GM19351 (cell line): ENCODE measurements at regions not wholly inside any gene's neighbourhood (a gene's known extent, or its start where the extent isn't known, plus 50 kb on each side); places are given as distances from the start of the nearest gene placed in this dataset.
"Not testable (repeated sequence)": the region's sequence is repeated elsewhere in the genome, so short reads cannot be mapped to it uniquely, and the experiment has no call there.

ENCODE experiments used
- ATAC-seq: cut with Tn5 transposase; IDR thresholded peaks from one replicate; pipeline ENCODE4 v1.9.1; 2021; ENCODE audit warnings: mild to moderate bottlenecking, moderate library complexity; ENCODE audit not compliant: unreplicated experiment

DNA sequence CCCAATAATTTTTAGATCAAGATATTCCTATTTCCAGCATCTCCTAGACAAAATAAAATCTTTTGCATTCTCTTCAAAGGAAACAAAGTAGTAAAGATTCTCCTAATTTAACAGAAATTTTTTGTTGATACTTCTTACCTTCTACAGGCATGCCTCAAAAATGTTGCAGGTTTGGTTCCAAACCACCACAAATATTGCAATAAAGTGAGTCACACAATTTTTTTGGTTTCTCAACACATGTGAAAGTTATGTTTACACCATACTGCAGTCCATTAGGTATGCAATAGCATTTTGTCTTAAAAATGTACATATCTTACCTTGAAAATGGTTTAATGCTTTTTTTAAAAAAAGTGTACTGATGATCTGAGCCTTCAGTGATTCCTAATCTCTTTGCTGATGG lies 65.6 kb upstream of the USP15 start:
- no peak for ATAC-seq

DNA sequence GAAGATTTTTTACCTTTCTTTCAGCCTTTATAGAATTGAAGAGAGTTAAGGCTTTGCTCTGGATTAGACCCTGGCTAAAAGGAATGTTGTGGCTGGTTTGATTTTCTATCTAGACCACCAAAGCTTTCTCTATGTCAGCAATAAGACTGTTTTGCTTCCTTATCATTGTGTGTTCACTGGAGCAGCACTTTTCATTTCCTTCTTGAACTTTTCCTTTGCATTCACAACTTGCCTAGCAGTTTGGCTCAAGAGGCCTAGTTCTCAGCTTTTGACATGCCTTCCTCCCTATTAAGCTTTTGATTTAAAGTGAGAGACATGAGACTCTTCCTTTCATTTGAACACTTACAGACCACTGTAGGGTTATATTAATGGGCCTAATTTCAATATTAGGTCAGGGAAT lies 64.1 kb upstream of the USP15 start:
- ATAC-seq: no peak

DNA sequence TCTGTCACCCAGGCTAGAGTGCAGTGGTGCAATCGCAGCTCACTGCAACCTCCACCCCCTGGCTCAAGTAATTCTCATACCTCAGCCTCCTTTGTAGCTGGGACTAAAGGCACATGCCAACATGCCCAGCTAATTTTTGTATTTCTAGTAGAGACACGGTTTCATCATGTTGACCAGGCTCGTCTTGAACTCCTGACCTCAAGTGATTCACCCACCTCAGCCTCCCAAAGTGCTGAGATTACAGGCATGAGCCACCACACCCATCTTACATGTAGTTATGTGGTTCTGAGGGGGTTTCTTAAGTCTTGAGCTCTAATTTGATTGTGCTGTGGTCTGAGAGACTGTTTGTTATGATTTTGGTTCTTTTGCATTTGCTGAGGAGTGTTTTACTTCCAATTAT lies 57.3 kb upstream of the USP15 start:
- not testable (repeated sequence) for ATAC-seq

DNA sequence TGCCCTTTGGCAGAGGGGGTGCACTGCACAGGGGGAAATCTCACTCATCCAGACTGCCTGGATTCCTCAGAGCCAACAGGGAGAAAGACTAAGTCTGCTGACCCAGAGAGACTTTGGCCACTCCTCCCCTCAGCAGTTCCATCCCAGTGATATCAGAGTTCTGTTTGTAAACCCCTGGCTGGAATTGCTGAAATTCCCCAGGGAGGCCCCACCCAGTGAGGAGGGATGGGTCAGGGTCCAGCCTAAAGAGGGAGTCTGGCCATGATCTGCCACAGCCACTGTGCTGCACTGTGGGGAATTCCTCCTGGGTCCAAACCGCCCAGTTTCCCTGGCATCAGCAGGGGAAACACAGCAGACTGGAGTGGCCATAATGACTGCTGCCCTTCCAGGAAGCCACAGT lies 54.9 kb upstream of the USP15 start:
- ATAC-seq: no peak

DNA sequence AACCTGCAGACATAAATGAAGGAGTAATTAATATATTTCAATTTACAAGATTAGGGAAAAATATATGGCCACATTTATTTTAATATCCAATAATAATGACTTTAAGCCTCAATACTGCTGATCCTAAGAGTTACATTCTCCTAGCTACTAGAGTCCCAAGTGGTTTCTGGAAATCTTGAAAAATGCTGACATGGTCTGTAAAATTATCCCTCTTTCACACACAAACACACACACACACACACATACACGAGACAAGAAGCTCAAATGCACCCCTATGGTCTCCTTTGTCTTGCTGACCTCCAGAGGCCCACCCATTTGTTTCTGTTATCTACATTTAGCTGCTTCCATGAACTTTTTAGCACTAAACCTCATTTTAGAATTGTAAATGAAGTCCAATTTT lies 53.0 kb upstream of the USP15 start:
- no peak for ATAC-seq
